MV-4-11 (cell line): ENCODE measurements at regions not wholly inside any gene's neighbourhood (a gene's known extent, or its start where the extent isn't known, plus 50 kb on each side); places are given as distances from the start of the nearest gene placed in this dataset.

Experiments
- DNase-seq: peaks from one replicate; lab custom pipeline; 2025; lab: John Stamatoyannopoulos, UW

DNA sequence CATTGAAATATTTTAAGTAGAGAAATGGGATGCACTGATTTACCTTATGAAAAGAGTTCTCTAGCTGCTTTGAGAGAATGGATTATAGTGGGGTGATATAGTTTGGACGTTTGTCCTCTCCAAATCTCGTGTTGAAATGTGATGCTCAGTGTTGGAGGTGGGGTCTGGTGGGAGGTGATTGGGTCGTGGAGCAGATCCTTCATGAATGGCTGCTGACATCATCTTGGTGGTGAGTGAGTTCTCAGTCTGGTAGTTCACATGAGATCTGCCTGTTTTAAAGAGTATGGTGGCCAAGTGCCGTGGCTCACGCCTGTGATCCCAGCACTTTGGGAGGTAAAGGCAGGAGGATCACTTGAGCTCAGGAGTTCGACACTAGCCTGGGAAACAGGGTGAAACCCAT lies 58.7 kb upstream of the SH3RF3 start:
- no peak for DNase-seq

DNA sequence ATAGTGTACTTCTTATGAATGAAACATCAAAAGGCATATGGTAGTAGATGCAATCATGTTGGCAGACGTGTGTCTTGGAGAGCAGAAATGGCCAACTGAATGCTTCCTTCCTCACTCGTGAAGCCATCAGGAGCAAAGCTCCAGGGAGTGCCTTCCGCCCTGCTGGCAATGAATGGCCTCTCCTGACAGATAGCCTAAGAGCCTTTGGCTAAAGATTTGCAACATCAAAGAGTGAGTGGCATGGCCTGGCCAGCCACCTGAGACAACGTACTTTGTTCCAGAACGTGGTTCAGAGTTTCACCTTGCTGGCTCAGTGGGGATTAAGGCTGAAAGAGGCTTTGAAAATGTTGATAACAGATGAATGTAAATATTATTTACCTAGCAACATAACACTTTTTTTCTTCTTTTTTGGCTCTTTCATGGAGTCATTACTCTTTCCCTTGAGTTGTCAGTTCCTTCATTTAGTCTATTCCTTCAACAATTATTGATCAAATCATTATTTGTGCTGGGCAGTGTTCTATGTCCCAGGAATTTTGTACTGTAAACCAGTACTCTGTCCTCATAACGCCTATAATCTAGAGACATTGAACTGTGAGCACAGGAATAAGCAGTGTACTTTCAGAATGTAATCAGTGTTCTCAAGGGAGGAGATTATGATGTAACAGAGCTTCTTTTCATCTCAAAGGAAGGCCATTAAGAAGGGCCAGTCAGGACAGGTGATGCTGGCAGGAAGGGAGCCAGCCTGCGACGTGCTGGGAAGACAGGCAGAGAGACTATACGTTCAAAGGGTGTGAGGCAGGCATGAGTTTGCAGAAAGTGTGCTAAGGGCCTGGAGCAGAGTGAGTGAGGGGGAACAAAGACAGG lies 59.4 kb upstream of the SH3RF3 start:
- no peak for DNase-seq

DNA sequence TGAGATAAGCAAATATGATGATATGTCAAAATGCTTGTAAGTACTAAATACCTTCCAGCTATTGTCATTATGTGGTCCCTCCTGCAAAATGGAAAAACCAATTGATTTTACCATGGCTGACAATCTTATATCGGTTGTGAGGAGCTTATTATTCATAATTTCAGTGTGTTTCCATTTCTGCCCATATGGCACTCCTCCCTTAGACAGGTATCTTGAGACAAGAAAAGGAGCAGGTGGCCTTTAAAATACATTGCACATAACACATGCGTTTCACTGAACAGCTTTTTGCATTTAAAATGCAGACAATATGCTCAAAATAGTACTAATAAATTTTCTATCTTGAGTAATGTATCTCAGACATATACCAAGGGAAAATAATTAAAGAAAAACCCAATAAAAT lies 60.2 kb upstream of the SH3RF3 start:
- no peak for DNase-seq

DNA sequence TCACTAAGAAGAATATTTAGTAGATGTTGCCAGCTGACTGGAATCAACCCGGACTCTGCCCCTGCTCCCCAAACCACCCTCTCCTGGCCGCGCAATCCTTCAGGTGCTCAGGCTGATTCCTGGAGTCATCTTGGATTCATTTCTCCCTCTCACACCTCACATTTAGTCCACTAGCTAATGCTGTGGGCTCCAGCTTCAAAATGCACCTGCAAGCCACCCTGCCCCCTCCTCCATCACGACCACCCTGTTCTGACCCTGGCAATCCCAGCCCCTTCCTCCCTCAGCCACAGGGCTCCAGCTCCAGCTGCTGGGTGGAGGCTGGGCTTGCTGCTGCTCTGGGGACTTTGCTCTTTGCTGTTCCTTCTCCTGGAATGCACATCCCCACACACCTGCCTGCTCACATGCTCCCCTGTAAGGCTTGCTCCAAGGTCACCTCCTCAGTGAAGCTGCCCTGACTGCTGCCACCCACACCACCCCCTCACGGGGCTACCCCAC lies 61.3 kb upstream of the SH3RF3 start:
- no peak for DNase-seq

DNA sequence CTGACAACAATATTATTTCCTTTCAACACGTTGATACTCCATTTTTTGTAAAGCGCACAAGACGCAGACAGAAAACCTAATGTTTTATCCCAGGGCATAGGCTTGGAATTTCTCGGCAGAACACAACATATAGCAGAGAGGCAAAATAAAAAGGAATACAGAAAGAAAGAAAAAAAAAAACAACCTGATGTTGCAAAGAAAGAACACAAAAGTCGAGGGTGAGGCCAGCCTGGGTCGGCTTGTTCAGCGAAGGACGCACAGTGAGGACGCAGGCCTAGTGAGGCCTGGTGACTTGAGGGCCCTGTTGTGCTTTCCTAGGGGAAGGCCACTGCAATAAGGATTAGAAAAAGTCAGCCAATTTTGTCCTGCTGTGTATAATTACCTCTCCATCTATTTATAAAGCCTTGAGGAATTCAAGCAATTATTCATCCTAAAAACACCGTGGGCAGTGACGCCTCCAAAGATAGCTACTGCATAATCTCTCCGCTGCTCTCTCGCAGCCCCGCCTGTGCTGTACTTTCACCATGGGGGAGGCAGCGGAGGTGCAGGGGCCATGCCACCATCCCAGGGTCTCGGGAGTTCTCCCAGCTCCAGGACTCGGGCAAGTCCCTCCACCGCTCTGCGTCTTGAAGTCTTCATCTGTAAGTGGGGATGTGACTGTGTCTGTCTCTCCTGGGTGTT lies 61.9 kb upstream of the SH3RF3 start:
- DNase-seq, result no peak

DNA sequence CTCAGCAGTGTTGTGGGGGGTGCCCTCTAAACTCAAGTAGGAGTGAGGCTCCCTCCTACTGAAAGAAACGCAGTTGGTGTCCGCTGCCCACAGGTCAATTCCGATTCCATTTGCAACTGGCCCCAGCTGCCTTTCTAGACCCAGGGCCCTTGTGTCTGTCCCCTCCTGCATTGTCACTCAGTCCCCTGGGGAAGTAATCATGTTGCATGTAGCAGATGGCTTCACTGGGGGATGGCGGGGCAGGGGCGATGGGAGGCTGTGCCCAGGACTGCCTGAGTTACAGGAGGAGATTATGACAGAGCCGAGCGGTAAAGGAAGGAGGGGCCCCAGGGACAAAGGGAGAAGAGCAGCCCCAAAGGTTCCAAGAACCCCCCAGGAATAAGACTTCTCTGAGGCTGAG lies 62.5 kb upstream of the SH3RF3 start:
- DNase-seq, result no peak

DNA sequence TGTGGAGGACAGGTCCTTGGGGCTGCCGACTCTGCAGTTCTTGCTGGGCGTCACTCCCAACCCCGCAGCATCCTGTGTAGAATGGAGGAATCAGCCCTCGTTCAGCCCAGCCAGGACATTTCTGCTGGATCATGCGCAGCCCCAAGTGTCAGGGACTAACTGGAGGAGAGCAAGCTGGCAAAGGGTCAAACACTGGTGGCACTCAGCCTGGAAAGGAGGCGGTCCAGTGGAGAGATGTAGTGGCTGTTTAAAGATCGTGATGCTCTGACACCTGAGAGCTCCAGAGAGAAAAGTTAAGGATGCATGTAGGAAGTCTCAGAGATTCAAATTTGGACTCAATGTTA lies 63.6 kb upstream of the SH3RF3 start:
- no peak for DNase-seq

DNA sequence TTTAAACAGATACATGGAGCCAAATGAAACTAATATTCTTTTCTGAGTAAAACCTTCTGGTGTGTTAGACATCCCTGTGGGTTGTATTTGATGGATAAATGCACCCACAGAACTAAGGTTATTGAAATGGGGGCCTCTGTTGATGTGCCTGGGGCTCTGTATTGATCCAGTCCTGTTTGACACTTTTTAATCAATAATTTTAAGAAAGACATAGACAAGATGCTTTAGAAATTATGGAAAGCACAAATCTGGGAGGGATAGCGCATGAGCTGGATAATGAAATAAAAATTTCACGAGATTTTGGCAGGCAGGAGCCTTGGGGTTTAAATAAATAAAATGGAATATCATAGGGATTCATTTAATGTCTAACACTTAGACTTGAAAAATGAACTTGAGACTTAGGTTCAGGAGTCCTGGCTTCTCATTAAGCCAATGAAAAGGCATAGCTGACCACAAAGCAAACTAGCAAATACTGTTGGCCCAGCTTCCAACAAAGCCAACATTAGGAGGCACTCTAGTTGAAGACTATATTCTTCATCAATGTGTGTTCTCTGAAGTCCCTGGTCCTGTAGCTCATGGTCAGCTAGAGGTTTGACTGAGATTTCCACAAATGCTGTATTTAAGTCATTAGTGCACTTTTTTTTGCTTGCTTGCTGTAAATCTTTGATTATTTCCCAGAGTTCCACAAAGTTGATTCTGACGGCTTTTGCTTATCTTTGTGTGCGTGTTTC lies 64.2 kb upstream of the SH3RF3 start:
- DNase-seq, result no peak

DNA sequence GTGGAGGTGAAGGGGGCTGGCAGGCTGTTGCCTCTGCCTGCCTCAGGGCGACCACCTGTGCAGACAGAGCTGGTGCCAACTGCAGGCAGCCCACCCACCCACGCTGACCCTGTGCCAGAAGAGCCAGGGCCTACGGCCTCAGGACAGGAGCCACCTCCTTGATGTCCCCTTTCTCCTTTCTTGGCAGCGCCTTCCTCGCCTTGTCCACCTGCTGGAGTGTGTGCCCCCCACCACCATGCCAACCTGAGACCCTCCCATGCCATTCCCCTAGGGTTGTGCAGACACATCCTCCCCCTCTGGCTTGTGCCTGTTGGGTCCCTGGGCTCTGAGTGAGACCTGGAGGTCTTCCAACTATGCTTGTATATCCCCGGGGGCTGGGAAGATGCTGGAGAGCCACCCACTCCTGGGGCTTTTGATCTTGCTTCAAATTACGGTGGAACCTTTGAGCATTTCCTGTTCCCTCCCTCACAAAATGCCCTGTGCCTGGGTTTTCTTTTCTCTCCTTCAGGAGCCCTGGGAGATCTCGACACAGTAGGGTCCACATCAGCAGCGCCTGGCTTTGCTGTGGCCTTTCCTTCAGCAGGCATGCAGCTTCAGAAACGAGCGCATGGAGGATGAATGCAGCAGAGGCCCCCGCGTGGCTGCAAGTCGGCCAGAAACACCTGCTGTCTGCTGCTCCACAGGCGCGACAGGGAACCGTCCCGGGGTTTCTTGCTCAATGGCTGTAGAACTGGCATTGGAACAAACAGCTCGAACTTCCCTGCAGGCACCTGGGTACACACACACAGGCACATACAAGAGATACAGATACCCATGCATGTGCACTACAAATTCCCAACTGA lies 65.9 kb upstream of the SH3RF3 start:
- DNase-seq, result no peak

DNA sequence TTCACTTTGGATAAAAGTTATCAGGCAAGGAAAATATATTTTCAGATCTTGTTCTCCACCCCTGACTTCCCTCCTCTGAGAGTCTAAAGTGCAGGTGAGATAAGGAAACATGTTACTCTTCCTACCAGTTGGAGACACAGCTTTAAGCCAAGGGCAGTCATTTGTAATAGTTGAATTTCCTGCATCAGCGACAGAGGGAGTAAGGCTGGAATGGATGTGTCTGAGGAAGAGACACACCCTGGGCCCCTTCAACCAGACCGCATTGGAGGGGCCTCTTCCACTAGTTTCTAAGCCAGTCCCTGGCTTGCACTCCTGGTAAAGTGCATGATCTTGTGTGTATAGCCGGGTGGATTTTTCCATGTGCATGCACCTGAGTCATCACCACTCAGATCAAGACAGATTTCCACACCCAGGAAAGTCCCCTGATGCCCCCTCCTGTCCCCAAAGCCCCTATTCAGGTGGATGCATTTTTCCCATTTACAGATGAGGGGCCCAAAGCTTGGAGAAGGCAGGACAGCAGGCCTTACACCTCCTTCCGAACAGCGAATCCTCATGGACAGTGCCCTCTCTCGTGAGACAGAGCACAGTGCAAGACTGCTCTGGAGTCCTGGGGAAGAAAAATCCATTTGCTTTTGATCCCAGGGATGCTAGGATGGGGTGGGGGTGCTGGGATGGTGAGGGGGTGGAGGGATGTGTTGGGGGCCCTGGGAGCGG lies 66.7 kb upstream of the SH3RF3 start:
- DNase-seq, result no peak

DNA sequence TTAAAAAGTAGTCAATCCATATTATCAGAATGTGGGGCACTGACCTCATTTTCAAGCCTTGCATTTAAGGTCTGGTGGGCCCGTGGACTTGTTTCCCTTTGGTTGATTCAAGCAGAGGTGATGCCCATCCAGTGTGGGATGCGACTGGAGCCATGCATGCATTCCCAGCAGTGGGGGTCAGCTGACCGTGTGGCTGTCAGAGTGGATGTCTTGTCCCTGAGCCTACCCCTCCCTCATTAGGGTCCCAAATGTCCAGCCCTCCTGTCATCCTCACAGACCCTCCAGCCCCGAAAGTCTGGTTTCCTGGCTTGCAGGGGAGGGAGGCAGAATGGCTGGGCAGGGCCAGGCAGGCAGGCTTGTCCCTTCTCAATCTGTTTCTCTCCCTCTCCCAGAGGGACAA lies 67.3 kb upstream of the SH3RF3 start:
- no peak for DNase-seq

DNA sequence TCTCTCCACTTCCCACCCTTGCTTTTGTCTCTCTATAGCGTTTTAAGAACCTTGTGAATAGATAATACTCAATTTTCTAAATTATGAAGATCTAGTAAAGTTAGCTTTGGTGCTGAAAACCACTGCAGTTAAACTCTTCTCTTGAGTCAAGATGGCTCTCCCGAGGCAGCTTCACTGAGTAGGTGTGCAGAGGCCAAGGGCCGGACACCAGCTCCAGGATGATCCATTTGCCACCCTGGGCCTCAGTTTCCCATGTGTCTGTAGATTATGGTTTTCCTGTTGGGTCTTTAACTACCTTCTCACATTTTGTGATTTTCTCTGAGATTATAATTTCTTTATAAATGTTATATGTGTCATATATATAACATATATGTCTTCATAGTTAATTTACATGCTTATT lies 68.5 kb upstream of the SH3RF3 start:
- DNase-seq, result no peak

DNA sequence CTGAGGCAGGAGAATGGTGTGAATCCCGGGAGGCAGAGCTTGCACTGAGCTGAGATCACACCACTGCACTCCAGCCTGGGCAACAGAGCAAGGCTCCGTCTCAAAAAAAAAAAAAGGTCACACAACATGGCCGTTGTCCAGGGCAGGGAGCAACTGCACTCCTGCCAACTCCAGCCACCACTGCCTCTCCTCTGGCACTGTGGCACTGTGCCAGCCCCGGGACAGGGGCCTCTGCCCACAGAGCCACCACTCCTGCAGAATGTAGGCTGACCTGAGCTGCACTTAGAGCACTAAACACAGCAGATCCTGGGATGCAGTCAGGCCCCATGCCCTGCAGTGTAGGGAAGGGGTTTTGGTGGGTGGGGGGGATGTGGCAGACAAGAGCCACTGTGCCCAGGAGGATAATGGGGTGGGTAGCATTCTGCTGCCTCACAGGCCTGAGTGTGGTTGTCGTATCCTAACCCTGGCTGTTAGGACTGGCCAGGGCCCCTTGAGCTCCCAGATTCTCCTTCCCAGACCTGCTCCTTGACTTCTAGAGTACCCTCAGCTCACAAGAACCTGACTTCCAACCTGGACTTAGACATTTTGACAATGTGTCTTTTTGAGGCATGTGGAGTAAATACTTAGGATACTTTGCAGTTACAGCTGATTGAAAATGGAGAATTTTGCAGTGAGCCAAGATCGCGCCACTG lies 69.4 kb upstream of the SH3RF3 start:
- no peak for DNase-seq

DNA sequence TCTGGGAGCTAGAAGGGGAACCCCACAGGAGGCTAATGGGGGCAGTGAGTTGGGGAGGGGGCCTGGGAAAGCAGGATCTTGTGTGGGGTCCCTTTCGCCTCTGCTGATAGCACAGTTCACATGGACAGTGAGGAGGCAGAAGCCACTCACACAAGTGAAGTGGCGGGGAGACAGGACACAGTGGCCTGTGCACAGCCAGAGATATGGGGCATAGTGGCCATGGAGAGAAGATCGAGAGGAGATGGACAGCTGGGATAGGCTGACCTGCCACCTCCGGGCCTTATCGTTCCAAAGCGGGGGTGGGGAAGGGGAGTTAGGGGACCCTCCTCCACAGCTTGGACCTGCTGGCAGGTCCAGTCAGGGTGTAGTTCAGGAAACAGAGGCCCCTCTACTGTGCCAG lies 69.8 kb upstream of the EDAR start:
- DNase-seq, result no peak

DNA sequence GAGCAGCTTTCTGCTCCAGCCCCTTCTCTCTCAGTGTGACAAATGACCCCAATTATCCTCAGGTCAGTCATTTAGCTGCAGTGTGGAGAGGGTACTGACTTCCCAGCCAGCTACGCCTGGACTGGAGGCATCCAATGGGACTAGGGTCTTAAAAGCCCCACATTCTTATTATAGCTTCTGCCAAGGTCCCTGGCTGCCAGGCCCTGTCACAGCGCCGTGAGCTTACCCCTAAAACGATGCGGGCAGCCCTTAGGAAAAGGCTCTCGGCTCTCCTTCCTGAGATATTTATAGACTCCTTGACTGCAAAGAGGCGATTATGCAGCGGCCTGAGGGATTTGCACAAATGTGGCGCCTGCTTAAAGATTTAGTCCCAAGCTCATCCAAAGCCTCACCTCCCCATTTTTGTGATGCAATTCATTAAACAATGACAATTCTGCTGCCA lies 69.2 kb upstream of the EDAR start:
- no peak for DNase-seq

DNA sequence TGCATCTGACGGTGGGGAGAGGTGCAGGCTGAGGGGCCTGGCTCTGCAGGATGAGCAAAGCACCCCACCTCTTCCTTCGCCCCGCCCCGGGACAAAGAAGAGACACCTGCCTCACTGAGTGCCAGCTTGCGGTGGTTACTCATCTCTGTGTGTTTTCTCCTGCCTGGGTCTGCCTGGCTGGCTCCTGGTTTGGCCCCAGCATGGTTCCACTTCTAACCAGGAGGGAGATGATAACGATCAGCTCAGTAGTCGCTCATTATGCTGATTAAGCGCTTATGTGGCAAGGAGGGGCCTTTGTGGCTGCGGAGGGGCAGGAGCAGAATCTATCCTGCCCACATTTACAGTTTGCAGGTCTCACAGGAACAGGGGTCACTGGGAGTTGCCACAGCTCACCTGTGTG lies 68.7 kb upstream of the EDAR start:
- no peak for DNase-seq

DNA sequence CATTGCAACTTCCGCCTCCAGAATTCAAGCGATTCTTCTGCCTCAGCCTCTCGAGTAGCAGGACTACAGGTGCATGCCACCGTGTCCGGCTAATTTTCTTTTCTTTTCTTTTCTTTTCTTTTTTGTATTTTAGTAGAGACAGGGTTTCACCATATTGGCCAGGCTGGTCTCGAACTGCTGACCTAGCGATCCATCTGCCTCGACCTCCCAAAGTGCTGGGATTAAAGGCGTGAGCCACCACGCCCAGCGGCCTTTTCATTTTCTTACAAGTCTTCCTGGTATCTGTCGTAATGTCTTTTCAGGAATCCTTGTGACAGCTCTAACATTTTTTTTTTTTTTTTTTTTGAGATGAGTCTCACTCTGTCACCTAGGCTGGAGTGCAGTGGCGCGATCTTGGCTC lies 66.4 kb upstream of the EDAR start:
- DNase-seq, result no peak

DNA sequence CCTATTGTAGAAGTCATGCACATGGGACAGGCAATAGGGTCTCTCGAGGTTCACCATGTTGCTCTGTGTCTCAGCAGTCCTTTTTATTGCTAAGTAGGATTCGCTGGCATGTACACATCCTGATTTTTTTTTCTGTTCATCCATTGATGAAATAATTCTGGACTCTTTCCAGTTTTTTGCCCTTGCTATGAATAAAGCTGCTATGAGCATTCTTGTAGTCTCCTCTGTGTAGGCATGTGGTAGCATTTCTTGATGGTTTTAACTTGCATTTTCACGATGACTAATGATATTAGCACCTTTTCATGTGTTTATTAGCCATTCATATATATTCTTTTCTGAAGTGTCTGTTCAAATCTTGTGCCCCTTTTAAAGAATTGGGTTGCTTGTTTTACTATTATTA lies 65.8 kb upstream of the EDAR start:
- DNase-seq, result no peak

DNA sequence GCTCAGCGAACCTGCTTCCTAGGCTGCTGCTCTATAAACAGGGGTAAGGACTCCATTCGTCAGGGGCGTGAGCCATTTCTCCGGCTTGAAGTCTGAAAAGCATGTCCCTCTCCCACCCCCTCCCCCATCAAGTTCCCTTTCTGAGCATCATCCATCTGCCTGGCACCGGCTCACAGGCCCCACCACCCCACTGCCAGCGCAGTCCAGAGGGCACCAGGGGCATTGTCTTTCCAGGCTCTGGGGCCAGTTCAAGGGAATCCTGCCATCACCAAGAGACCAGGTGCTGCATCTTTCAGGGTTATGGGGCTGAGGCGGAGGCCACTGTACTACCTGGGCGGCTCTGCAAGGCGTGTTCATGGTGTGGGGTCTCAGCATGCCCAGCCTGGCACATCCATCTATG lies 64.7 kb upstream of the EDAR start:
- DNase-seq, result no peak

DNA sequence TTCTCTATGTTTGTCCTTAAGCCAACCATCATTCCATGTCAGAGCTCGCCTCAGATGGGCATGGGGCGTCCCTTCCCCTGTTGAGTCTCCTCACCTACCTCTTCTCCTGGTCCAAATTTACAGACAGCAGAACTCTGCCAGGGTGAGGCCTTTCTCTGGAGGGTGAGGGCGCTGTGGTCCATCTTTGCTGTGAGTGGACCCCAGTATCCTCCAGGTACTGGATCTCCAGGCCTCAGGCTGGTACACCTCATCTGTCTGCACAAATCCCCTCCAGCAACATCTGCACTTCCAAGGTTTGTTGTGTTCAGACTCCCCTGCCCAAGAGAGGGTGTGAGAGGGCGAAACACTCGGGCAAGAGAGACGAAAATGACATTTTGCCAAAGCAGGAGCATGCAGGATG lies 63.9 kb upstream of the EDAR start:
- no peak for DNase-seq

DNA sequence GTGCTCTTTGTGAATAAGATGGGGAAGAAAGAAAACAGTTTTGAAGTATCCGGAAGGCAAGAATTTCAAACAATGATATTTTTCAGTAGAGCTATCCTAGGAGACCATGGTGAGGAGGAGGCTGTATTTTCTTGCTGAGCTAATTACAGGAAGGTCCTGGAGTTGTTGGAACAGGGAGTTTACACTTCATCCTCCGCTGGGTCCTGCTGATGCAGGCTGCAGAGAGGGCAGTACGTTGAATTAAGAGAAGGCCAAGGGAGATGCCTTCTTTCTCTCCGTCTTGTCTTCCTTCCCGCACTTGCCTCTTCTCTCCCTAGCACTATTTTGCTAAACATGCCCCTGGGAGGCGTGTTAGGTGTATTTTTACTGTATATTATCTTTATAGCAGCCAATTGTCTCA lies 60.0 kb upstream of the EDAR start:
- no peak for DNase-seq
